GM19025 (cell line): ENCODE measurements at regions not wholly inside any gene's neighbourhood (a gene's known extent, or its start where the extent isn't known, plus 50 kb on each side); places are given as distances from the start of the nearest gene placed in this dataset.

Source experiments
- ATAC-seq: cut with Tn5 transposase; IDR thresholded peaks from one replicate; pipeline ENCODE4 v1.9.1; 2021; ENCODE audit warnings: mild to moderate bottlenecking, low read depth, moderate library complexity; ENCODE audit not compliant: unreplicated experiment

DNA sequence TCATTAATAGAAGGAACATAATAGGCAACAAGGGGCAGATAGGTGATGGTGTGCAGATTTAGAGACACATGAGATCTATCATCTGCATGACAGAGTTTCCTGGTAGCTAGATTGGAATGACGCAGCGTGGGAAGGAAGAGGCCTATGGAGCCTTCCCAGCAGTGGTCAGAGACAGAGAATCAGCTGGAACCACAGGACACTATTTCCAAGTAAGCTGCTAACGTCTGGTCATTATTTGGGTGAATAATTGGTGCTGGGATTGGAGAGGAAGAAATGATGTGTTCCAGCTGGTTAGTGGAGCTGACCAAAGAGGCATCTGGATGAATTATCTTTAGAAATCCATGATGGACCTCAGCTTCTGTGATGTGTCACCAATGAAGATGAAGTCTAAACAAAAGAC is 91.2 kb upstream of the PRR16 start:
- no peak for ATAC-seq

DNA sequence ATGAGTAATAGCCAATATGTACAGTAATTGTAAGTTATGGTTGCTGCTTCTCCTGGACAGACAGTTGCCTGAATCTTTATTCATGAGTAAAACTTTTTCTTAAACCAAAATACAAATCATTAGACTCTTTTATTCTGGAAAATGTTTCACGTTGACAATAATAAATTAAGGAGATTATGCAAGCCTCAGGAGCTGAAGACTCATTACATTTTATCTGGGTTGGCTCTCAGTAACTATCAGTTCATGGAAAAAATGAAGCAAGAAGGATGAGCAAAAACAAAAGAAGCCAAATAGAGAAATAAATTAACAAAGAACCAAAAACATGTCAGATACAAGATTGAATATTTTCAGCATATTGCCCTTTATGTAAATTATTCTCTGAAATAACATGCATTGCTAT is 88.9 kb upstream of the PRR16 start:
- ATAC-seq = no peak

- ATAC-seq = no peak
These were observed 83.5 kb upstream of the PRR16 start for GRCh38 chr5:120380644-120381043.

- ATAC-seq = no peak
These were observed 81.3 kb upstream of the PRR16 start for GRCh38 chr5:120382833-120383232.

- no peak for ATAC-seq
These were observed 77.1 kb upstream of the PRR16 start for GRCh38 chr5:120386981-120387380.

- ATAC-seq = no peak
These were observed 75.9 kb upstream of the PRR16 start for GRCh38 chr5:120388016-120388781.

GRCh38 chr5:120394259-120394658 is 69.8 kb upstream of the PRR16 start:
- ATAC-seq = no peak

DNA sequence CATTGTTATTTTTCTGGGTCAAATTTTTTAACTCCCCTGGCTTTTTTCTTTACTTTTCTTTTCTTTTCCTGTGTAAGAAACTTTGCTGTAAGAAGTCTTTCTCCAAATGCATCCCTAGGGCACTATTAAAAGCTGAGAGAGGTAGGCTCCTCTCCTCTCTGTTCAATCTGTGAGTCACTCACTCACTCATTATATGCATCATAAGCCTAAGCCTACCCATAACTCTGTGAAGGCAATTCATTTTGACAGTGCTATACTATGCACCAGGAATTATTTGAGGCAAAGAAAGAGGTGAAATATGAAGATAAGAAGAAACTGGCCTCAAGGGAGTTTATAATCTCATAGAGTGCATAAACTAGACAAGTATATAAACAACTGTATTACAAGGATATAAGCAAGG is 67.9 kb upstream of the PRR16 start:
- ATAC-seq = no peak

DNA sequence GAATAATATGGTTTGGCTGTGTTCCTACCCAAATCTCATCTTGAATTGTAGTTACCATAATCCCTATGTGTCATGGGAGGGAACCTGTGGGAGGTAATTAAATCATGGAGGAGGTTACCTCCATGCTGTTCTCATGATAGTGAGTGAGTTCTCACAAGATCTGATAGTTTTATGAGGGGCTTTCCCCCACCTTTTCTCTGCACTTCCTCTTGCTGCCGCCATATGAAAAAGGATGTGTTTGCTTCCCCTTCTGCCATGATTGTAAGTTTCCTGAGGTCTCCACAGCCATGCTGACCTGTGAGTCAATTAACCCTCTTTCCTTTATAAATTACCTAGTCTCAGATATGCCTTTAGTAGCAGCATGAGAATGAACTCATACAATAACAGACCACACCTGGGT is 63.7 kb upstream of the PRR16 start:
- ATAC-seq = no peak

GRCh38 chr5:120402606-120403005 is 61.5 kb upstream of the PRR16 start:
- ATAC-seq = no peak

GRCh38 chr5:120405286-120405864 is 58.7 kb upstream of the PRR16 start:
- no peak for ATAC-seq

- ATAC-seq = no peak
These were observed 58.2 kb upstream of the PRR16 start for GRCh38 chr5:120405923-120406322.

- no peak for ATAC-seq
These were observed 50.4 kb upstream of the PRR16 start for GRCh38 chr5:120413686-120414085.
